PFSK-1 (cell line): ENCODE measurements at regions not wholly inside any gene's neighbourhood (a gene's known extent, or its start where the extent isn't known, plus 50 kb on each side); places are given as distances from the start of the nearest gene placed in this dataset.

Source experiments
- POLR2AphosphoS5 ChIP-seq: IDR thresholded peaks from 2 replicates; pipeline ENCODE4 v1.6.1; 2012; ENCODE audit warnings: low read depth, mild to moderate bottlenecking, control low read depth, low read length, moderate library complexity
- REST ChIP-seq, 2 experiments: IDR thresholded peaks; 2 replicates each; pipeline versions ENCODE4 v1.6.1 to v1.8.0; 2011 to 2012; ENCODE audit warnings: low read depth in 2 of 2, low read length in 2 of 2, control low read depth in 1 of 2, inconsistent platforms in 1 of 2, mild to moderate bottlenecking in 1 of 2, moderate library complexity in 1 of 2; ENCODE audit not compliant: insufficient read depth in 1 of 2
- TAF1 ChIP-seq: IDR thresholded peaks from 2 replicates; pipeline ENCODE4 v1.6.1; 2012; ENCODE audit warnings: low read length, control low read depth, borderline replicate concordance; ENCODE audit not compliant: insufficient read depth

GRCh38 chr20:7712661-7713060 is 227.6 kb downstream of the HAO1 start:
- TF ChIP-seq POLR2AphosphoS5 (no peak), REST (IDR thresholded peaks at IDR 0.05; ENCODE audit: insufficient read depth in 1 of 2, low read depth in 2 of 2, low read length in 2 of 2) (no peak), TAF1 (no peak)
